Ishikawa (cell line): ENCODE measurements at regions not wholly inside any gene's neighbourhood (a gene's known extent, or its start where the extent isn't known, plus 50 kb on each side); places are given as distances from the start of the nearest gene placed in this dataset.

Experiments
- CEBPB ChIP-seq: IDR thresholded peaks from 2 replicates; pipeline ENCODE4 v1.6.1; 2012
- CREB1 ChIP-seq: IDR thresholded peaks from 2 replicates; pipeline ENCODE4 v1.6.1; 2012; ENCODE audit warnings: low read depth
- EGR1 ChIP-seq: IDR thresholded peaks from 2 replicates; pipeline ENCODE4 v1.6.1; 2012
- EP300 ChIP-seq: IDR thresholded peaks from 2 replicates; pipeline ENCODE4 v1.6.1; 2012; ENCODE audit warnings: borderline replicate concordance
- FOXM1 ChIP-seq: IDR thresholded peaks from 2 replicates; pipeline ENCODE4 v1.6.1; 2012; ENCODE audit warnings: low read depth, borderline replicate concordance
- MAX ChIP-seq: IDR thresholded peaks from 2 replicates; pipeline ENCODE4 v1.6.1; 2012
- NFIC ChIP-seq: IDR thresholded peaks from 2 replicates; pipeline ENCODE4 v1.6.1; 2012
- RAD21 ChIP-seq: IDR thresholded peaks from 2 replicates; pipeline ENCODE4 v1.6.1; 2012; ENCODE audit warnings: low read depth
- REST ChIP-seq: IDR thresholded peaks from 2 replicates; pipeline ENCODE4 v1.6.1; 2012; ENCODE audit warnings: low read depth, mild to moderate bottlenecking
- TAF1 ChIP-seq: IDR thresholded peaks from 2 replicates; pipeline ENCODE4 v1.6.1; 2012; ENCODE audit warnings: low read depth, mild to moderate bottlenecking
- TCF12 ChIP-seq: IDR thresholded peaks from 2 replicates; pipeline ENCODE4 v1.6.1; 2012; ENCODE audit warnings: low read depth
- TEAD4 ChIP-seq: IDR thresholded peaks from 2 replicates; pipeline ENCODE4 v1.6.1; 2012
- USF1 ChIP-seq: IDR thresholded peaks from 2 replicates; pipeline ENCODE4 v1.6.1; 2012
- YY1 ChIP-seq: IDR thresholded peaks from 2 replicates; pipeline ENCODE4 v1.6.1; 2012; ENCODE audit warnings: low read depth
- ZBTB7A ChIP-seq: IDR thresholded peaks from 2 replicates; pipeline ENCODE4 v1.6.1; 2012; ENCODE audit warnings: low read depth

GRCh38 chr14:55979781-55980180, 138.4 kb upstream of the PELI2 start:
- no peak for TF ChIP-seq FOXM1
- TF ChIP-seq RAD21: no peak
- TF ChIP-seq REST: no peak
- TF ChIP-seq EGR1: no peak
- TF ChIP-seq TCF12: no peak
- no peak for TF ChIP-seq MAX
- no peak for TF ChIP-seq YY1
- TF ChIP-seq TEAD4: no peak
- TF ChIP-seq ZBTB7A: no peak
- TF ChIP-seq TAF1: no peak
- no peak for TF ChIP-seq CREB1
- no peak for TF ChIP-seq USF1
- TF ChIP-seq EP300: no peak
- no peak for TF ChIP-seq NFIC
- TF ChIP-seq CEBPB: no peak

GRCh38 chr14:55980970-55981369, 137.2 kb upstream of the PELI2 start:
- TF ChIP-seq RAD21: no peak
- no peak for TF ChIP-seq NFIC
- TF ChIP-seq USF1: no peak
- TF ChIP-seq TCF12: no peak
- no peak for TF ChIP-seq CREB1
- TF ChIP-seq EGR1: no peak
- TF ChIP-seq CEBPB: no peak
- no peak for TF ChIP-seq MAX
- no peak for TF ChIP-seq FOXM1
- TF ChIP-seq EP300: no peak
- TF ChIP-seq TEAD4: no peak
- TF ChIP-seq ZBTB7A: no peak
- no peak for TF ChIP-seq REST
- no peak for TF ChIP-seq TAF1
- TF ChIP-seq YY1: no peak

GRCh38 chr14:55986069-55986468, 132.1 kb upstream of the PELI2 start:
- no peak for TF ChIP-seq USF1
- no peak for TF ChIP-seq TAF1
- no peak for TF ChIP-seq YY1
- TF ChIP-seq REST: no peak
- no peak for TF ChIP-seq MAX
- no peak for TF ChIP-seq CREB1
- no peak for TF ChIP-seq EGR1
- no peak for TF ChIP-seq ZBTB7A
- TF ChIP-seq TCF12: no peak
- TF ChIP-seq CEBPB: no peak
- TF ChIP-seq FOXM1: no peak
- no peak for TF ChIP-seq RAD21
- TF ChIP-seq NFIC: no peak
- TF ChIP-seq TEAD4: no peak
- no peak for TF ChIP-seq EP300

- TF ChIP-seq MAX (no peak), NFIC (no peak), TCF12 (no peak), EGR1 (no peak), TAF1 (no peak), FOXM1 (no peak), USF1 (0 out of 2 replicates have a peak, but pooled peaks have one; percentile 21)
Measured at GRCh38 chr14:56000846-56001245, 117.4 kb upstream of the PELI2 start.
